ENCODE measurements at regions not wholly inside any gene's neighbourhood (a gene's known extent, or its start where the extent isn't known, plus 50 kb on each side); places are given as distances from the start of the nearest gene placed in this dataset.

DNA sequence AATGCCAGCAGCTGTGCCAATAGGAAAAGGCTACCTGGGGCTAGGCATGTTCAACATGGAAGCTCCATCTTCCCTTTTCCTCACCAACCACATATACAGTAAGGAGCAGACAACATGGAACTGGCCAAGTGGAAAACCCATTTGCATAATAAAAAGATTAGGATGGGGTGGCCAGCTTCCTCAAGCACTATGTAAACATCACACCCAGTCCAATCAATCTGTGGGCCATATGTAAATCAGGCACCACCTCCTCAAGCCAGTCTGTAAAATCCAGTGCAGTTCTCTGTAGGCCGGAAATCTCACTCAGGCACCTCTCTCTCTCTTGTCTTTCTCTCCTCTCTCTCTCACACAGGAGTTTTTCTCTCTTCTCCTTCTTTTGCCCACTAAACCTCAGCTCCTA lies 360.2 kb upstream of the GRIA1 start:
- DNase-seq (ENCODE audit: low spot score), result no peak
- TF ChIP-seq CTCF (conservative IDR thresholded peaks at IDR 0.05; ENCODE audit: low read depth), result no peak
- H3K27ac ChIP-seq, result no peak overlapping the region
- POLR2A ChIA-PET (ENCODE audit: low non-redundant PET), result no interaction called here
- CTCF ChIA-PET, result interaction anchor here (0.6 kb wide), 1 partner anchor 17 kb away, joined by 4 read pairs; no protein-coding TSS in a partner anchor

DNA sequence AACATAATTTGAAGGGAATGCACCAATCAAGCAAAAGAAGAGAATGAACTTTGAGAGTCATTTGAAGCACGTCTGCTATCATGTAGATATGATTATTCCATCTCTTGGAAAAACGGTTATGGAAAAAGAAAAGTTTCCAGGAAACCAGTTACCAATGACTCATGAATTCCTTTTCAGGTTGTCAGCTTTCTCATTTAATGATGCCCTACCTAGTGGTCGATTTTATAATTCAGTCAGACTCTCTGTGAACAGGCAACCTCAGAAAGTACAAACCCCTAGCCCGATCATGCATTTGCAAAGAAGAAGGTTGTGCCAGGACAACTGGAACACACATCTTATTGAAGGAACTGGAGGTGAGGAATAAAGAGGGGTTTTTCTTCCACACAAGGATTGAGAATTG lies 355.1 kb upstream of the GRIA1 start:
- H3K27ac ChIP-seq, result no peak overlapping the region
- peak; percentile 87 for DNase-seq (ENCODE audit: low spot score)
- TF ChIP-seq CTCF (conservative IDR thresholded peaks at IDR 0.05; ENCODE audit: low read depth), result no peak; the same call in 1 of the 2 replicates
- ChIA-PET CTCF (interaction anchor here (0.7 to 1.0 kb wide), 3 partner anchors 12 to 559 kb away, joined by 3 to 4 read pairs (median 3); no protein-coding TSS in a partner anchor), POLR2A (ENCODE audit: low non-redundant PET) (no interaction called here)

DNA sequence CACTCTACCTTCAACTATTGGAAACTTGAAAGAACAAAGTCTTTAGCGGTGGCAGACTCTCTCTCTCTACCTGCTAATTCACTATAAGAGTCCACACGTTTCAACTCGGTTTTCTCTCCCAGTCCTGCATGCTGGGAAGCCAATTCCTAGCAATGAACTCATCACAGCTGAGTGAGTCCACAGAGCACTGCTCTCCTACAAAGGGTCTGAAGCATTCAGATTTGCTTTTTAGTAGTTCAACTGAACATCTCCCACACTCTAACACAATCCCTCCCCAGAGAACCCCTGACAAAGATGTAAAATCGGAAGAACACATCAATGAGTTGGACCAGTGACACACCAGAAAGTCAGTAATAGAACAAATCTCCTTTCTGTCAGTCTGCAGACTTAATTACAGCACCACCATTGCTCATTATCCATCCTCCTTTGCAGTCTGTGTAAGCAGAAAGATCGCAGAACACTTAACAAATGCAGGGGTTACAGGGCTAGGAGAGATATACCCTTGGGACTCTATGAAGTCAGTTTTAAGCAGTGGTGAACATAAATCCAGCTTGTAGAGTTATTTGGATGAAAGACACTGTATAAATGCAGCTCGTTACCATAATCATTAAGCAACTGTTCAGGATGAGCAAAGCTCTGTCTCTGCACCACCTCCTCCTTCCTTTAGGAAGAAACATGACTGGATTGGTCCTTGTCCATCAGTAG lies 353.4 kb upstream of the GRIA1 start:
- ChIA-PET POLR2A (ENCODE audit: low non-redundant PET) (no interaction called here), CTCF (interaction anchor here (1.2 kb wide), 1 partner anchor 576 kb away, joined by 3 read pairs; no protein-coding TSS in a partner anchor)
- no peak overlapping the region for H3K27ac ChIP-seq
- no peak for DNase-seq (ENCODE audit: low spot score)
- TF ChIP-seq CTCF (conservative IDR thresholded peaks at IDR 0.05; ENCODE audit: low read depth), result no peak

DNA sequence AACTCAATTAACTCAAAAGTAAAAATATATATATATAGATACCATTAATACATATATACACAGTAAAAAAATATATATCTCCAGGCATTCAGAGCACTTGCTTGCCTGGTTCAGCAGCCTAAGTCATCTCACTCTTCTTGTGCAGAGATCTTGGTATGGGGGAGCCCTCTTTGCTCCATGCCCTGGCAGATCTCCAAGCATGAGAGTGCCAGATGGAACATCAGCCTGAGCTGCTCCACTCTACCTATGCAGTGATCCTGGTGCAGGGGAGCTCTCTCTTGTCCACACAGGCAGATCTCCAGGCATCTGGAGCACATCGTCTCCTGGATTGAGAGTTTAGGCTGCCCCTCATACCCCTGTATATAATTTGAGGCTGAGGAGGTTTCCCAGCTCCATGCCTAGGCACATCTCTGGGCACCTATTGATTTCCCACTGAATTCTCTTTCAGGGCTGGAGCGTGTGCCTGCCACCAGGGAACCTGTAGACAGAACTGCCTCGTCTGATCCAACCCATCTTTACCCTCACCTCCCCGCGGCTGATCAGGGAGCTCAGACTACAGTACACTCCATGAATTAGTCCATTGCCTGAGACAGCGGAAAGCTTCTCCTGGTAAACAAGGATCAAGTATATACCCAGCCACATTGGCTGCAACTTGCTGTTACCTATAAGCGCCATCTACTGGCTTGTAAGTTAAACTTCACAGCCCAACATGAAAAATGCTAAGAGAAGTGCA lies 342.4 kb upstream of the GRIA1 start:
- POLR2A ChIA-PET (ENCODE audit: low non-redundant PET), result no interaction called here
- no peak overlapping the region for H3K27ac ChIP-seq
- TF ChIP-seq CTCF (conservative IDR thresholded peaks at IDR 0.05; ENCODE audit: low read depth), result peak; percentile 82
- CTCF ChIA-PET, result interaction anchor here (0.5 to 2.5 kb wide), 14 partner anchors 13 to 1501 kb away, joined by 3 to 18 read pairs (median 4); no protein-coding TSS in a partner anchor
- DNase-seq (ENCODE audit: low spot score), result peak; percentile 63

DNA sequence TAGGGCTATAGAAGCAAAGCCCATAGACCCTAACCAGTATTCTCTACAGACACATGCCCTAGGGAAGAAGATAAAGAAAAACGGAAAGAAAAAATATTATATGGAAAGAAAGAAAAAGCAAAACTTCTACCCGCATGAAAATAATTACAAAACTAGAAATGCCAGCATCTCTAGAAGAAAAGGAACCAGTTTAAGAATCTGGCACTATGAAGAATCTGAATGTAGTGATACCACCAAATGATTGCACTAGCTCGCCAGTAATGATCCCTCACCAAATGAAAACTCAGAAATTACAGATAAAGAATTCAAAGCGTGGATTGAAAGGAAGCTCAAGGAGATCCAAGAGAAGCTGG lies 341.9 kb upstream of the GRIA1 start:
- POLR2A ChIA-PET (ENCODE audit: low non-redundant PET), result no interaction called here
- DNase-seq (ENCODE audit: low spot score), result no peak
- CTCF ChIA-PET, result interaction anchor here (0.6 to 2.5 kb wide), 5 partner anchors 142 to 872 kb away, joined by 3 to 18 read pairs (median 4); no protein-coding TSS in a partner anchor
- no peak overlapping the region for H3K27ac ChIP-seq
- TF ChIP-seq CTCF (conservative IDR thresholded peaks at IDR 0.05; ENCODE audit: low read depth), result peak; percentile 30; the same call in 1 of the 2 replicates

GRCh38 chr5:153151558-153151957 lies 338.9 kb upstream of the GRIA1 start:
- POLR2A ChIA-PET (ENCODE audit: low non-redundant PET), result no interaction called here
- no peak overlapping the region for H3K27ac ChIP-seq

More at GRCh38 chr5:153151558-153151957, 338.9 kb upstream of the GRIA1 start:
- no peak for TF ChIP-seq CTCF (conservative IDR thresholded peaks at IDR 0.05; ENCODE audit: low read depth)
- no peak for DNase-seq (ENCODE audit: low spot score)
- CTCF ChIA-PET, result interaction anchor here (0.6 kb wide), 1 partner anchor 133 kb away, joined by 6 read pairs; no protein-coding TSS in a partner anchor

Data from RWPE1 (cell line).